GM19468 (cell line): ENCODE measurements at regions not wholly inside any gene's neighbourhood (a gene's known extent, or its start where the extent isn't known, plus 50 kb on each side); places are given as distances from the start of the nearest gene placed in this dataset.
A peak's percentile ranks its signal among the peaks of the same experiment; 100 is the strongest.
"Not testable (repeated sequence)": the region's sequence is repeated elsewhere in the genome, so short reads cannot be mapped to it uniquely, and the experiment has no call there.

Source experiments
- ATAC-seq: cut with Tn5 transposase; IDR thresholded peaks from one replicate; pipeline ENCODE4 v1.9.1; 2021; ENCODE audit warnings: mild to moderate bottlenecking, moderate library complexity, moderate number of reproducible peaks; ENCODE audit not compliant: unreplicated experiment; ENCODE audit errors: extremely low read depth

- not testable (repeated sequence) for ATAC-seq
These were observed 52.4 kb upstream of the PMPCB start for GRCh38 chr7:103244865-103245264.

GRCh38 chr7:103240806-103241205 is 56.4 kb upstream of the PMPCB start:
- no peak for ATAC-seq

- ATAC-seq: not testable (repeated sequence)
These were observed 61.4 kb upstream of the PMPCB start for GRCh38 chr7:103235824-103236223.

GRCh38 chr7:103234877-103235276 is 62.4 kb upstream of the PMPCB start:
- ATAC-seq: not testable (repeated sequence)

- ATAC-seq: not testable (repeated sequence)
These were observed 69.4 kb upstream of the PMPCB start for GRCh38 chr7:103227787-103228186.

GRCh38 chr7:103225798-103226197 is 71.4 kb upstream of the PMPCB start:
- ATAC-seq: not testable (repeated sequence)

- peak; percentile 28 for ATAC-seq
These were observed 74.2 kb upstream of the NAPEPLD start for GRCh38 chr7:103223065-103223464.

- ATAC-seq: not testable (repeated sequence)
These were observed 62.1 kb upstream of the NAPEPLD start for GRCh38 chr7:103211049-103211448.

GRCh38 chr7:103199191-103199590 is 50.3 kb upstream of the NAPEPLD start:
- ATAC-seq: not testable (repeated sequence)
